ENCODE measurements at regions not wholly inside any gene's neighbourhood (a gene's known extent, or its start where the extent isn't known, plus 50 kb on each side); places are given as distances from the start of the nearest gene placed in this dataset.

DNA sequence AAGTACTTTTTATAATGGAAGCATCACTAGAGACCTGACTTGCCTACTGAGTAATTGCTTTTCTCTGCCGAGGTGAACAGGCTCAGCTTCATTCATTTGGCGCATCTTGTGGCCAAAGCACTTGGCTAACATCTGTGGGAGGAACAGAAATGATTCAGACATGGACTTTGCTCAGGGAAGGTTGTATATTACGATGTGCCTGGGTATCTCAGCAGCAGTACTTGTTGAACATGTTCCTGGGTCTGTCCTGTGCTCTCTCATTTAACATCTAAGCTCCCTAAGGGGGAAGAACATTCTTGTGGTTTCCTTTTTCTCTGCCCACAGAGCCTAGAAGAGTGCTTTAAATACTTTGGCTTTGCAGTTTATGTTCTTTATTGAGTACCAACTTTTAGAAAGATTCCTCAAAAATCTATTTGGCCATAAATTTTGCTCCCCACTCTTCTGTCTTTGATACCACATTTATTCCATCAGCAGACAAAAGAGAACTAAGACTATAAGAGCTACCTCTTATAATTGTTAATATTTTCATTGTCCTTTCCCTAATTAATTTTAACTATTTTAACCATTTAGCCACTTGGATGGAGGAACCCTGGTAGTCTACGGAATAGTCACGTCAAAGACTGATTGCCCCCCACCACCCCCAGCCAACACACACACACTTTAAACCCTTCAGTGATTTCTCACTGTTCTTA lies 101.2 kb upstream of the EGLN3 start:
- TF ChIP-seq POLR2AphosphoS5 (IDR thresholded peaks at IDR 0.05; ENCODE audit: low read depth, low read length) (no peak), TAF1 (IDR thresholded peaks at IDR 0.05; ENCODE audit: borderline replicate concordance, low read depth, low read length) (no peak)

Measured in GM12892 (cell line).